Neural cell (in vitro differentiated cells): ENCODE measurements at regions not wholly inside any gene's neighbourhood (a gene's known extent, or its start where the extent isn't known, plus 50 kb on each side); places are given as distances from the start of the nearest gene placed in this dataset.

Experiments
- H2AFZ ChIP-seq: fragments of 200-600, 300-800 bp; sonication (generic), shearing (Covaris generic); 2 replicates; pipeline ENCODE4 v1.6.0; 2014; ENCODE audit warnings: low read depth, mild to moderate bottlenecking, antibody characterized with exemption, low read length, moderate library complexity
- H3F3A ChIP-seq: fragments of 200-600 bp; shearing (Covaris generic); 2 replicates; pipeline ENCODE4 v1.6.1; 2016; ENCODE audit warnings: mild to moderate bottlenecking, moderate library complexity, mixed read lengths, antibody characterized with exemption, low read length; ENCODE audit not compliant: insufficient read depth, poor library complexity, severe bottlenecking
- H3K27ac ChIP-seq: fragments of 200-600, 300-800 bp; sonication (generic), shearing (Covaris generic); 2 replicates; pipeline ENCODE4 v1.5.1; 2014; ENCODE audit warnings: mild to moderate bottlenecking, low read length, moderate library complexity
- H3K27me3 ChIP-seq: fragments of 300-800, 200-600 bp; sonication (generic), shearing (Covaris generic); 2 replicates; pipeline ENCODE4 v1.6.0; 2014; ENCODE audit warnings: mild to moderate bottlenecking, low read depth, low read length, moderate library complexity; ENCODE audit not compliant: insufficient read depth
- H3K36me3 ChIP-seq: fragments of 300-800, 200-600 bp; sonication (generic), shearing (Covaris generic); 2 replicates; pipeline ENCODE4 v1.5.1; 2014; ENCODE audit warnings: mild to moderate bottlenecking, antibody characterized with exemption, low read length, moderate library complexity; ENCODE audit not compliant: insufficient read depth
- H3K4me2 ChIP-seq: fragments of 300-800, 200-600 bp; sonication (generic), shearing (Covaris generic); 2 replicates; pipeline ENCODE4 v1.6.0; 2014; ENCODE audit warnings: mild to moderate bottlenecking, low read length
- H3K4me3 ChIP-seq: fragments of 300-800, 200-600 bp; sonication (generic), shearing (Covaris generic); 2 replicates; pipeline ENCODE4 v1.5.1; 2014; ENCODE audit warnings: mild to moderate bottlenecking, low read length, moderate library complexity
- H3K79me2 ChIP-seq: fragments of 200-600 bp; shearing (Covaris generic); replicated peaks from 2 replicates; pipeline ENCODE4 v1.6.0; 2014; ENCODE audit warnings: mild to moderate bottlenecking, low read length, moderate library complexity; ENCODE audit not compliant: insufficient read depth
- H3K9ac ChIP-seq: fragments of 300-800, 200-600 bp; sonication (generic), shearing (Covaris generic); 2 replicates; pipeline ENCODE4 v1.6.1; 2016; ENCODE audit warnings: mild to moderate bottlenecking, low read length, mixed read lengths
- H3K9me2 ChIP-seq: fragments of 200-600 bp; shearing (Covaris generic); 2 replicates; pipeline ENCODE4 v1.6.1; 2016; ENCODE audit warnings: mild to moderate bottlenecking, low read length, mixed read lengths; ENCODE audit not compliant: insufficient read depth
- H3K9me3 ChIP-seq: fragments of 200-600, 300-800 bp; sonication (generic), shearing (Covaris generic); 2 replicates; pipeline ENCODE4 v1.6.1; 2016; ENCODE audit warnings: mild to moderate bottlenecking, mixed run types, low read length, moderate library complexity, mixed read lengths
- H4K20me1 ChIP-seq: fragments of 200-600 bp; shearing (Covaris generic); 2 replicates; pipeline ENCODE4 v1.6.1; 2016; ENCODE audit warnings: mild to moderate bottlenecking, mixed run types; ENCODE audit not compliant: insufficient read depth
- EP300 ChIP-seq: fragments of 450-650 bp; conservative IDR thresholded peaks from 2 replicates; pipeline ENCODE4 v1.6.1; 2014; ENCODE audit warnings: antibody characterized with exemption, mild to moderate bottlenecking, moderate library complexity; ENCODE audit not compliant: poor library complexity, severe bottlenecking
- EZH2 ChIP-seq: fragments of 200-600, 300-800 bp; shearing (Covaris generic), sonication (generic); IDR thresholded peaks from 2 replicates; pipeline ENCODE4 v1.6.1; 2014; ENCODE audit warnings: antibody characterized with exemption, low read length, borderline replicate concordance, mild to moderate bottlenecking; ENCODE audit not compliant: insufficient read depth, poor library complexity, severe bottlenecking
- MXI1 ChIP-seq: fragments of 450-650 bp; conservative IDR thresholded peaks from 2 replicates; pipeline ENCODE4 v1.6.1; 2014; ENCODE audit warnings: antibody characterized with exemption, mild to moderate bottlenecking; ENCODE audit not compliant: poor library complexity, severe bottlenecking
- POLR2AphosphoS5 ChIP-seq: IDR thresholded peaks from 2 replicates; pipeline ENCODE4 v1.6.1; 2012
- RAD21 ChIP-seq: fragments of 450-650 bp; conservative IDR thresholded peaks from 2 replicates; pipeline ENCODE4 v1.6.1; 2014; ENCODE audit warnings: antibody characterized with exemption, mild to moderate bottlenecking, moderate library complexity
- SMC3 ChIP-seq: fragments of 450-650 bp; conservative IDR thresholded peaks from 2 replicates; pipeline ENCODE4 v1.6.1; 2014; ENCODE audit warnings: antibody characterized with exemption, mild to moderate bottlenecking, moderate library complexity; ENCODE audit not compliant: poor library complexity
- TAF1 ChIP-seq: IDR thresholded peaks from 2 replicates; pipeline ENCODE4 v1.6.1; 2012; ENCODE audit warnings: low read depth
- TF ChIP-seq, protein P1 (sequence below): fragments of 450-650 bp; IDR thresholded peaks from 2 replicates; pipeline ENCODE4 v1.5.1; 2014; ENCODE audit warnings: antibody characterized with exemption, mild to moderate bottlenecking, moderate library complexity; ENCODE audit not compliant: poor library complexity, severe bottlenecking
- TF ChIP-seq, protein P2 (sequence below): IDR thresholded peaks from 2 replicates; pipeline ENCODE4 v1.6.1; 2012; ENCODE audit warnings: borderline replicate concordance

DNA sequence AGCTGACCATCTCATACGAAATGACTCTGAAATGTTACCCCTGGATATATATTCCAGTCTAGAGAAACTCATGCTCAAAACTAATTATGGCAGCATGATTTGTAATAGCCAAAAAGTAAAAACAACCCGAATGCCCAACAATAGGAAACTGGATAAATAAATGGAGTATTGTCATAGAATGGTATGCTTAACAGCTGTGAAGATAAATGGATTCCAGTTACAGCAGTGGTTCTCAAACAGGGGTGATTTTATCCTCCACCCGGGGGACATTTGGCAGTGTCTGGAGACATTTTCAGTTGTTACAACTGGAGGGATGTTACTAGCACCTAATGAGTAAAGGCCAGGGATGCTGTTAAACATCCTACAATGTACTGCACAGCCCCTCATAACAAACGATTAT is 52.3 kb upstream of the PIAS1 start:
- TF ChIP-seq RAD21 (no peak), EZH2 (no peak), TAF1 (no peak), POLR2AphosphoS5 (no peak), MXI1 (no peak), EP300 (no peak), SMC3 (no peak)
- TF ChIP-seq, protein P1, sequence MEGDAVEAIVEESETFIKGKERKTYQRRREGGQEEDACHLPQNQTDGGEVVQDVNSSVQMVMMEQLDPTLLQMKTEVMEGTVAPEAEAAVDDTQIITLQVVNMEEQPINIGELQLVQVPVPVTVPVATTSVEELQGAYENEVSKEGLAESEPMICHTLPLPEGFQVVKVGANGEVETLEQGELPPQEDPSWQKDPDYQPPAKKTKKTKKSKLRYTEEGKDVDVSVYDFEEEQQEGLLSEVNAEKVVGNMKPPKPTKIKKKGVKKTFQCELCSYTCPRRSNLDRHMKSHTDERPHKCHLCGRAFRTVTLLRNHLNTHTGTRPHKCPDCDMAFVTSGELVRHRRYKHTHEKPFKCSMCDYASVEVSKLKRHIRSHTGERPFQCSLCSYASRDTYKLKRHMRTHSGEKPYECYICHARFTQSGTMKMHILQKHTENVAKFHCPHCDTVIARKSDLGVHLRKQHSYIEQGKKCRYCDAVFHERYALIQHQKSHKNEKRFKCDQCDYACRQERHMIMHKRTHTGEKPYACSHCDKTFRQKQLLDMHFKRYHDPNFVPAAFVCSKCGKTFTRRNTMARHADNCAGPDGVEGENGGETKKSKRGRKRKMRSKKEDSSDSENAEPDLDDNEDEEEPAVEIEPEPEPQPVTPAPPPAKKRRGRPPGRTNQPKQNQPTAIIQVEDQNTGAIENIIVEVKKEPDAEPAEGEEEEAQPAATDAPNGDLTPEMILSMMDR = no peak
- TF ChIP-seq, protein P2, sequence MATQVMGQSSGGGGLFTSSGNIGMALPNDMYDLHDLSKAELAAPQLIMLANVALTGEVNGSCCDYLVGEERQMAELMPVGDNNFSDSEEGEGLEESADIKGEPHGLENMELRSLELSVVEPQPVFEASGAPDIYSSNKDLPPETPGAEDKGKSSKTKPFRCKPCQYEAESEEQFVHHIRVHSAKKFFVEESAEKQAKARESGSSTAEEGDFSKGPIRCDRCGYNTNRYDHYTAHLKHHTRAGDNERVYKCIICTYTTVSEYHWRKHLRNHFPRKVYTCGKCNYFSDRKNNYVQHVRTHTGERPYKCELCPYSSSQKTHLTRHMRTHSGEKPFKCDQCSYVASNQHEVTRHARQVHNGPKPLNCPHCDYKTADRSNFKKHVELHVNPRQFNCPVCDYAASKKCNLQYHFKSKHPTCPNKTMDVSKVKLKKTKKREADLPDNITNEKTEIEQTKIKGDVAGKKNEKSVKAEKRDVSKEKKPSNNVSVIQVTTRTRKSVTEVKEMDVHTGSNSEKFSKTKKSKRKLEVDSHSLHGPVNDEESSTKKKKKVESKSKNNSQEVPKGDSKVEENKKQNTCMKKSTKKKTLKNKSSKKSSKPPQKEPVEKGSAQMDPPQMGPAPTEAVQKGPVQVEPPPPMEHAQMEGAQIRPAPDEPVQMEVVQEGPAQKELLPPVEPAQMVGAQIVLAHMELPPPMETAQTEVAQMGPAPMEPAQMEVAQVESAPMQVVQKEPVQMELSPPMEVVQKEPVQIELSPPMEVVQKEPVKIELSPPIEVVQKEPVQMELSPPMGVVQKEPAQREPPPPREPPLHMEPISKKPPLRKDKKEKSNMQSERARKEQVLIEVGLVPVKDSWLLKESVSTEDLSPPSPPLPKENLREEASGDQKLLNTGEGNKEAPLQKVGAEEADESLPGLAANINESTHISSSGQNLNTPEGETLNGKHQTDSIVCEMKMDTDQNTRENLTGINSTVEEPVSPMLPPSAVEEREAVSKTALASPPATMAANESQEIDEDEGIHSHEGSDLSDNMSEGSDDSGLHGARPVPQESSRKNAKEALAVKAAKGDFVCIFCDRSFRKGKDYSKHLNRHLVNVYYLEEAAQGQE = no peak
- Histone ChIP-seq H3K9me2 (no peaks in the 10 kb centered on the region), H4K20me1 (no peaks in the 10 kb centered on the region), H3K79me2 (no peaks in the 10 kb centered on the region), H3K36me3 (no peaks in the 10 kb centered on the region), H3K4me2 (no peak overlapping the region), H3K9me3 (no peaks in the 10 kb centered on the region), H3K27ac (no peak overlapping the region), H3K4me3 (no peak overlapping the region), H3F3A (no peaks in the 10 kb centered on the region), H3K27me3 (no peaks in the 10 kb centered on the region), H2AFZ (no peak overlapping the region), H3K9ac (no peak overlapping the region)

DNA sequence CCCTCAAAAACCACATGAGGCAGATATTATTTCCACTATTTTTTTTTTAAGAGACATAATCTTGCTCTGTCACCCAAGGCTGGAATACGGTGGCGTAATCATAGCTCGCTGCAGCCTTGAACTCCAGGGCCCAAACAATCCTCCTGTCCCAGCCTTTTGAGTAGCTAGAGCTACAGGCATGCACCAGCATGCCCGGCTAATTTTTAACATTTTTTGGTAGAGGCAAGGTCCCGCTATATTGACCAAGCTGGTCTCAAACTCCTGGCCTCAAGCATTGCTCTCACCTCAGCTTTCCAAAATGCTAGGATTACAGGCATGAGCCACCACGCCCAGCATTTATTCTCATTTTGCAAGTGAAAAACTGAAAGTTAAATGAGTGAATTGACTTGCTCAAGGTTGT is 50.8 kb upstream of the PIAS1 start:
- Histone ChIP-seq H3K9ac (no peak overlapping the region), H2AFZ (no peak overlapping the region), H3K9me2 (no peaks in the 10 kb centered on the region), H3K27me3 (no peaks in the 10 kb centered on the region), H3K9me3 (no peaks in the 10 kb centered on the region), H4K20me1 (no peaks in the 10 kb centered on the region), H3K4me2 (no peak overlapping the region), H3F3A (no peaks in the 10 kb centered on the region), H3K36me3 (no peaks in the 10 kb centered on the region), H3K27ac (no peak overlapping the region), H3K79me2 (no peaks in the 10 kb centered on the region), H3K4me3 (no peak overlapping the region)
- TF ChIP-seq EZH2 (no peak), TAF1 (no peak), POLR2AphosphoS5 (no peak), EP300 (no peak), RAD21 (no peak), MXI1 (no peak), SMC3 (no peak)
- TF ChIP-seq, protein P1 = no peak
- TF ChIP-seq, protein P2 = no peak
